GM10248 (cell line): ENCODE measurements at regions not wholly inside any gene's neighbourhood (a gene's known extent, or its start where the extent isn't known, plus 50 kb on each side); places are given as distances from the start of the nearest gene placed in this dataset.

Experiments used
- CTCF ChIA-PET: fragments of 300-600 bp; sonication (Branson Sonifier 250); formaldehyde crosslinking; extraction: SDS; loops from one replicate; lab custom pipeline; 2021; ENCODE audit warnings: antibody characterized with exemption; lab: Yijun Ruan, JAX
- POLR2A ChIA-PET: fragments of 350-650 bp; sonication (Branson Sonifier 250); formaldehyde crosslinking; extraction: SDS; loops from one replicate; lab custom pipeline; 2020; ENCODE audit warnings: antibody characterized with exemption; lab: Yijun Ruan, JAX
- DNase-seq: peaks from one replicate; pipeline ENCODE4 v3.0.0; 2012; ENCODE audit errors: extremely low spot score
- CTCF ChIP-seq: IDR thresholded peaks from 2 replicates; pipeline ENCODE4 v1.5.1; 2012; ENCODE audit warnings: mild to moderate bottlenecking, low read depth; ENCODE audit errors: extremely low read depth, missing control alignments, control extremely low read depth

- TF ChIP-seq CTCF, result no peak
- DNase-seq, result no peak
- ChIA-PET CTCF (no interaction called here), POLR2A (no interaction called here)
These were observed 391.7 kb downstream of the GABRG1 start for GRCh38 chr4:45732161-45732560.

- no peak for DNase-seq
- ChIA-PET POLR2A (no interaction called here), CTCF (interaction anchor here (1.4 kb wide), 1 partner anchor 9 kb away, joined by 3 read pairs; no protein-coding TSS in a partner anchor)
- no peak for TF ChIP-seq CTCF
These were observed 407.8 kb downstream of the GABRG1 start for GRCh38 chr4:45716093-45716492.

GRCh38 chr4:45713996-45714395 is 409.9 kb downstream of the GABRG1 start:
- TF ChIP-seq CTCF, result no peak
- CTCF ChIA-PET, result interaction anchor here (1.0 kb wide), 1 partner anchor 28 kb away, joined by 3 read pairs; no protein-coding TSS in a partner anchor
- POLR2A ChIA-PET, result no interaction called here
- no peak for DNase-seq

GRCh38 chr4:45701621-45702020 is 422.2 kb downstream of the GABRG1 start:
- CTCF ChIA-PET, result no interaction called here
- POLR2A ChIA-PET, result no interaction called here
- DNase-seq, result no peak
- no peak for TF ChIP-seq CTCF

- CTCF ChIA-PET, result interaction anchor here (1.0 kb wide), 1 partner anchor 71 kb away, joined by 3 read pairs; no protein-coding TSS in a partner anchor
- POLR2A ChIA-PET, result no interaction called here
These were observed 430.1 kb downstream of the GABRG1 start for GRCh38 chr4:45693746-45694145.

GRCh38 chr4:45692131-45692735 is 431.6 kb downstream of the GABRG1 start:
- CTCF ChIA-PET, result interaction anchor here (1.2 kb wide), 1 partner anchor 14 kb away, joined by 3 read pairs; no protein-coding TSS in a partner anchor
- POLR2A ChIA-PET, result no interaction called here
- no peak for DNase-seq
- TF ChIP-seq CTCF, result no peak

More at GRCh38 chr4:45693746-45694145, 430.1 kb downstream of the GABRG1 start:
- no peak for TF ChIP-seq CTCF
- no peak for DNase-seq
